ENCODE measurements at regions not wholly inside any gene's neighbourhood (a gene's known extent, or its start where the extent isn't known, plus 50 kb on each side); places are given as distances from the start of the nearest gene placed in this dataset.

DNA sequence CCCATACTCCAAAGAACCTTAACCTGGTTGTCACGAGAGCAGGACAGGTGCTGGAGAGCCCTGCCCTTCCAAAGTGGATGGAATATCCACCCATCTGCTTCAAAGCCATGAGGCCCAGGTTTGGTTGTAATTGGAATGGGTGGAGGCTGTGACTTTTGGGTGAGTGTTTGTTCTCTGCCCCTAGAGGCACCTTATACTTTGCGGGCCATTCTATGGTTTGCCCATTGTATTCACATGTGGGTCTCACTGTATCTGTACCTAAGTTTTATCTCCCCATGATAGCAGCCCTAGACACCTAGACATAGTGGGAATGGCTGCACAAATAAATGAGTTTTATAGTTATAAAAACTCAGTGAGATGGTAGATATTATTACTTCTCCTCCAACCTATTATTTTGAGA, 67.1 kb upstream of the NAA20 start:
- no peak for DNase-seq (ENCODE audit: low read depth, low spot score)

DNA sequence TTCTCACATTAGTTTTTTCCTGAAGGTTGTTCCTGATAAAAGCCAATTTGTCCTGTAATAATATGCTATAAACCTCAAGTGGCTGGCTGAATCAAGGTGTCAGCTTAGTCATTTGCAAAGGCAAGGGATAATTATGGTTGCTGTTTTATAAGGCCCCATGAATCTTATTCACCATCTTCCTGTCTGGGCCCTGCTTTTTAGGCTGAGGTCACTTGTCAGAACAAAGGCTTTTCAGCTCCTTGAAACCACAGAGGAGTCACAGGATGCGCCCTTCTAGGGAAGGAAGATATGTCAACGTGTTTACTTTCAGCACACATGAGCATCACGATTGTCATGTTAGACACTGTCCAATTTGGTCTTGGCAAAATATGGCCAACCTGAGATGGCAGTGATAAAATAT, 64.8 kb upstream of the NAA20 start:
- DNase-seq (ENCODE audit: low read depth, low spot score): no peak

DNA sequence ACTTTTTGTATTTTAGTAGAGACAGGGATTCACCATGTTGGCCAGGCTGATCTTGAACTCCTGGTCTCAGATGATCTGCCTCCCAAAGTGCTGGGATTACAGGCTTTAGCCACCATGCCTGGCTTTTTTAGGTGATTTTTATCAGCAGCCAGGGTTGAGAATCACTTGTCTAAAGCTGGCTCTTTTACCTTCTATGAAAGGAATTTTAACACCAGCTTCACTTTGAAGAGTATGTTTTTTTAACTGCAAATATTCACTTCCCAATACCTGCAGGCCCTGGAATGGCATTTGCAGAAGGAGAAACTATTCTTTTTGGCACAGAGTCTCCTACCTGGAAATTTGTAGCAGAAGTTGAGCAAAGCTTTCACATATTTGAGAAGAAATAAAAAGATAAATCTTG, 63.6 kb upstream of the NAA20 start:
- no peak for DNase-seq (ENCODE audit: low read depth, low spot score)

GRCh38 chr20:19956976-19957375, 60.2 kb upstream of the NAA20 start:
- DNase-seq (ENCODE audit: low read depth, low spot score): no peak

GRCh38 chr20:19958219-19958618, 58.9 kb upstream of the NAA20 start:
- DNase-seq (ENCODE audit: low read depth, low spot score): no peak

DNA sequence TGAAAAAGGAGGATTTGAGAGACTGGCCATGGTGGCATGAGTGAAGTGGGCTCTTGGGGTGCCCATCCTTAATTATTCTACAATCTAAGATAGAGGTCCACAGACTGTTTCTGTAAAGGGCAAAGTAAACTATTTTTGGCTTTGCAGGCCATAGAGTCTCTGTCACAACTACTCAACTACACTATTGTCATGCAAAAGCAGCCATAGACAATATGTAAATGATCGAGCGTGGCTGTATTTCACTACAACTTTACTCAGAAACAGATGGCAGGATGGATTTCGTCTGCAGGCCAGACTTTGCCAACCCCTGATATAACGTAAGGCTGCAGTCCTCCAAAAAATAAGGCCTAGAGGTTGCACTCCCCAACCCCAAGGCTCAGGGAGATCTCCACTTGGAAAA, 58.2 kb upstream of the NAA20 start:
- DNase-seq (ENCODE audit: low read depth, low spot score): no peak

DNA sequence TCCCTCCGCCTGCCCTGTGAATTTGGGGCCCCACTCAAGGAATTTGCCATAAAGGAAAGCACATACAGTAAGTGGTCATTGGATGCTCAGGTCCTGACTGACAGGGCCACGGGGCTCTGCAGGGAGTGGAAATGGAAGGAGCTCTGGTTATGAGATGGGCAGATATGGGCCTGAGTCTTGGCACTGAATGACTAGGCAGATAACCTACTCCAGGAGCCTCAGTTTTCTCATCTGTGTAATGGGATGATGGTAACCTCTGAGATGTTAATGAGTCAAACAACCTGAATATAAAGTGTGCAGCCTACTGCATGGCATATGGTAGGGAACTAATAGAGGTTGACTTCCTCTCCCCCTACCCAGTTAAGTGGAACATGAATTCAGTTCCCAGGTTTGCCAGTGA, 56.4 kb upstream of the NAA20 start:
- no peak for DNase-seq (ENCODE audit: low read depth, low spot score)

DNA sequence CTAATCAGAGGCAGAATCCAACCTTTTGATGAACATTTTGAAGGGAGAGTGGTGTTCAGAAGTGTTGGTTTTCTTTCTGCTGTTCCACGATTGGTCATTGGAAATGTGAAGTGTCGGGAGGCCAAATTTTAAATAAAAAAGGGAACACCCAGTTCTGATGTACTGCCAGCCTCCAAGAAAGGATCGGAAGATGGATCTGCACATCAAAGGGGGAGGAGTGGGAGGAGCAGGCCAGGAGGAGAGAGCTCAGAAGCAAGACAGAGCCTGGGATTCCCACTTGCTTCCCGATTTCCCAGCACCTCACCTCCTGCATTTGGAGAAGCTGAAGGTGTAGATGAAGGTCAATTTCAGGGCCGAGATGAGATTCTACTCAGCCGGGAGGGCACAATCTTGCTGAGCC, 55.9 kb upstream of the NAA20 start:
- no peak for DNase-seq (ENCODE audit: low read depth, low spot score)

DNA sequence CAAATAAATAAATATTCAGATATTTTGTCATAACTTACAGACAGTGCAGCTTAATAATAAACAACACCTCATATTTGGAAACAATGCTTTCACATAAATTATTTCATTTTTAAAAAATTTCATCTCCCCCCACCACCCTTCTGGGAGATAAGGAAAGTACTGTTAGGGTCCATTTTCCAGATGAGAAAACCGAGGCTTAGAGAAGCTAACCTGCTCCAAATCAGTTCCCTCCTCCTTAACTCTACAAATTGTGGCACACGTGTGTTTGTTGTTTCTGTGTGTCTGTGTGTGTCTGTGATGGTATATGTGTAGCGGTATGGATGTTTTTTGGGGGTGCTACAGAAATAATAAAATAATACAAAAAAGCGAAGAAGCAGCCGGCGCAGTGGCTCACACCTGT, 54.2 kb upstream of the NAA20 start:
- no peak for DNase-seq (ENCODE audit: low read depth, low spot score)

- peak; percentile 50 for DNase-seq (ENCODE audit: low read depth, low spot score)
Measured at GRCh38 chr20:19964289-19965265, 52.6 kb upstream of the NAA20 start.

- no peak for DNase-seq (ENCODE audit: low read depth, low spot score)
Measured at GRCh38 chr20:19966840-19967239, 50.3 kb upstream of the NAA20 start.
